Small intestine (tissue), 7 donors: ENCODE measurements at regions not wholly inside any gene's neighbourhood (a gene's known extent, or its start where the extent isn't known, plus 50 kb on each side); places are given as distances from the start of the nearest gene placed in this dataset.
"Not testable (repeated sequence)": the region's sequence is repeated elsewhere in the genome, so short reads cannot be mapped to it uniquely, and the experiment has no call there.

Source experiments
- DNase-seq, 2 donors: peaks; one replicate each; pipeline versions ENCODE4 v3.0.0 to v3.0.0-alpha.2; 2013
- FAIRE-seq: peaks from 2 replicates; lab custom pipeline; 2012; peaks lifted over from hg19 to GRCh38; lab: Jason Lieb, UNC
- H3K27ac ChIP-seq, 3 donors: one replicate each; pipeline ENCODE4 v1.5.1; 2013; ENCODE audit warnings: low read length in 2 of 3, mild to moderate bottlenecking in 2 of 3, control low read depth in 1 of 3, inconsistent platforms in 1 of 3, low read depth in 1 of 3, moderate library complexity in 1 of 3
- H3K27me3 ChIP-seq, 3 donors: one replicate each; pipeline ENCODE4 v1.6.1; 2013; ENCODE audit warnings: low read length in 3 of 3, inconsistent platforms in 1 of 3; ENCODE audit not compliant: control insufficient read depth in 3 of 3, insufficient read depth in 3 of 3
- H3K36me3 ChIP-seq, 3 donors: one replicate each; pipeline ENCODE4 v1.6.1; 2013; ENCODE audit warnings: low read length in 3 of 3, inconsistent platforms in 1 of 3, low read depth in 1 of 3, mild to moderate bottlenecking in 1 of 3, moderate library complexity in 1 of 3; ENCODE audit not compliant: control insufficient read depth in 3 of 3, insufficient read depth in 2 of 3
- H3K4me1 ChIP-seq, 3 donors: one replicate each; pipeline ENCODE4 v1.6.1; 2013; ENCODE audit warnings: low read length in 2 of 3, inconsistent platforms in 1 of 3, low read depth in 1 of 3, mild to moderate bottlenecking in 1 of 3, moderate library complexity in 1 of 3; ENCODE audit not compliant: control insufficient read depth in 3 of 3, insufficient read depth in 2 of 3
- H3K4me3 ChIP-seq, 3 donors: one replicate each; pipeline ENCODE4 v1.5.1; 2013; ENCODE audit warnings: low read length in 3 of 3, control low read depth in 1 of 3, inconsistent platforms in 1 of 3, low read depth in 1 of 3, mild to moderate bottlenecking in 1 of 3, moderate library complexity in 1 of 3
- H3K9me3 ChIP-seq, 2 donors: one replicate each; pipeline ENCODE4 v1.6.1; 2013; ENCODE audit warnings: low read depth in 1 of 2, low read length in 1 of 2; ENCODE audit not compliant: control insufficient read depth in 2 of 2, insufficient read depth in 1 of 2
- WGBS, 3 donors: extraction: QIAGEN DNeasy Blood & Tissue Kit; methylation state at CpG; one replicate each; pipeline ENCODE4 v1.1.7; 2013; 5-methylcytosine and 5-hydroxymethylcytosine counted together
- donor health status: healthy with polysubstance abuse.
- donor health status: control.
- donor health status: control.
- donor health status: Bipolar disorder and iron deficiency.
- donor health status: healthy.

DNA sequence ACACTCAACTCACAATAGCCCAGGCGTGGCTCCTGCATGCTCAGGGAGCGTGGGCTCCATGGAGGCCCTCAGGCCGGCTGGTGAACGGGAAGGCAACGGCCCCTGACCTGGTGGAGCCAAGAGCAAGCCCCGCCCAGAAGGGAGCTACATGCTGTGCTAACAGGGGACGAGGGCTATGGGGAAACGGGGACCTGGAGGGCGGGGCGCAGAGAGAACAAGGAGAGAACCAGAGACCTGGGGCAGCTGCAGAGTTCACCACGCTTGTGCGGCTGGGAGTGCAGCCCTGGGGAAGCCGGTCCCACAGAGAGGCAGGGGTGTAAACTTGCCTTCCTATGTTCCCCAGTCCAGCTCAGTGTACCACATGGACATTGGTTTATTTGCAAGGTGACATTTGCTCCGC, 69.2 kb upstream of the PPP2R2D start:
- H3K9me3 ChIP-seq, result peaks cover 0 to 4% of the 10 kb centered on the region in 2 donors
- H3K36me3 ChIP-seq, result no peaks in the 10 kb centered on the region
- DNase-seq (no peak), FAIRE-seq (no peak)
- 45 to 60% (median 48%) methylated on average over 14 of the region's 14 CpGs for WGBS, 3 donors
- no peaks in the 10 kb centered on the region for H3K4me1 ChIP-seq
- H3K27me3 ChIP-seq, result peaks cover 0 to 3% (median 0%) of the 10 kb centered on the region in 3 donors
- H3K27ac ChIP-seq, result no peak overlapping the region
- H3K4me3 ChIP-seq, result no peak overlapping the region

DNA sequence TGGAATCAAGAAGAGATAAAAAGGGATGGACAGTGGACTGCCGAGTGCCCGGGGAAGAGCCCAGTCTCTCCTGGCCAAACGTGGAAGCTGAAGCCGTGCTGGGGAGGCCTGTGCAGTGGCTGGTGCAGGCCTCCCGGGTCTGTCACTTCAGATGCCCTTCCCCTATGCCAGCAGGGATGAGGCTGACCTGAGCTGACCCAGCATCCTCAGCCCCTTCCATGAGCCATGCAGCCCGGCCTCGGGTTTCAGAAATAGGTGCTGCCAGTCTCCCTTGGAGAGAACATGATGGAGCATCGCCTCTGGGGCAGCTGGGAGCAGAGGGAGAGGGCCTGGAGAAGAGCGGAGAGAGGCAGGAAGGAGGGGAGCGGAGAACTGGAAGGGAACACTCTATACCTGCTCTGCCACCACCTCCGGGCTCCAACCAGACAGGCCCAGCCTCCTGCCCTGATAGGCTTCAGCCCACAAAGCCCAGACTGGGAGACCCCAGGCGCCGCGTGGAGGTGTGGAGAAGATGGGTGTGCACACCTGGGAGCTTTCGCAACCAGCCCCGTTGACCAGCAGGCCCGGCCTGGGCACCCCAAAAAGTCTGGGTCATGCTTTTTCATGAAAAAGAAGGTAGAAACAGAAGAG, 68.6 kb upstream of the PPP2R2D start:
- no peak overlapping the region for H3K4me3 ChIP-seq
- WGBS, 3 donors, result 78 to 84% (median 82%) methylated on average over 17 of the region's 17 CpGs

DNA sequence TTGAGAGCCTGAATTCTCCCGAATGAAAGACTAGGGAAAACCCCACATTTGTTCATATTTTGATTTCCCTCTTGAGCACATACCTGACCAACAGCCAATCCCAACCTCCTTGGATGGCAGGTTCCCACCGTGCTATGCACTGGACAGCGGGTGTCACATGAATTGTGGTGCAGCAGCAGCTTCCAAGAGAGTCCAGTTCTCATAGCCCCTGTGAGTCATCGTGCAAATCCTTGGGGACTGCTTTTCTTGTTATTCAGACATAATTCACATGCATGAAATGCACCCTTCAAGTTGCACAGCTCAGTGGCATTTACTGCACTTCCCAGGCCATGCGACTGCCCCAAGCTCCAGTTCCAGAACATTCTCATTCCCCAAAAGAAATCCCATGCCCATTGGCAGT, 67.8 kb upstream of the PPP2R2D start:
- H3K27ac ChIP-seq, result no peak overlapping the region
- WGBS, 3 donors, result 84 to 89% (median 88%) methylated on average over 5 of the region's 5 CpGs
- H3K4me1 ChIP-seq, result no peaks in the 10 kb centered on the region
- no peak overlapping the region for H3K4me3 ChIP-seq
- DNase-seq (no peak), FAIRE-seq (no peak)
- H3K9me3 ChIP-seq, result peaks cover 0 to 4% of the 10 kb centered on the region in 2 donors
- H3K27me3 ChIP-seq, result peaks cover 0 to 3% (median 0%) of the 10 kb centered on the region in 3 donors
- no peaks in the 10 kb centered on the region for H3K36me3 ChIP-seq

More for the DNA sequence above, 68.6 kb upstream of the PPP2R2D start:
- Histone ChIP-seq H3K9me3 (peaks cover 0 to 4% of the 10 kb centered on the region in 2 donors), H3K27me3 (peaks cover 0 to 3% (median 0%) of the 10 kb centered on the region in 3 donors), H3K36me3 (no peaks in the 10 kb centered on the region), H3K4me1 (no peaks in the 10 kb centered on the region), H3K27ac (no peak overlapping the region)
- DNase-seq, result no peak
- no peak for FAIRE-seq

DNA sequence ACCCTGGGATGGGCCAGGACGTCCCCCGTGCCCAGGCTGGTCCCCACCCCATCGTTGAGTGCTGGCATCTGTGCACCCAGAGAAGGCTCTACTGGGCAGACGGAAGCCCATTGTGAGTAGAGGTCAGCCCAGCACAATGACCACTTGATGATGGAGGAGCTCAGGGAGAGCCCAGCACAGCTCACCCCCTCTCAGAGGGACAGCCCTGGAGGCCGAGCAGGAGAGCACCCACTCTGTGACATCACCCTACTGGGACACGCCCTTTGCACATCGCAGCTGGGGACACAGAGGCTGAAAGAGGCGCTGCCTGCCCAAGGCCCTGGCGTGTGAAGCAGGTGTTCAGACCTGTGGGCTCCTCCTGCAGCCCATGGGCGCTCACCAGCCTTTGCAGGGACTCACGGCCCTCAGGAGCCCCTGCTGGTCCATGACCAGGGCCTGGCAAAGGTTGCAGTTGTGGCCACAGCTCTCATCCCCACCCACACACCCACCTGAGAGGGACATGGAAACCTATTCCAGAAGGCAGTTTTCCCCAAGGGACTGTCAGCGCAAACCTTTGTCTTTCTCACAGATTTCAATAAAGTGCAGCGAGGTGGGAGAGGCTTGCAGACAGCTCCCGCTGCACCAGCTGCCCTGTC, 67.2 kb upstream of the PPP2R2D start:
- 72 to 87% (median 78%) methylated on average over 14 of the region's 14 CpGs for WGBS, 3 donors
- Histone ChIP-seq H3K36me3 (no peaks in the 10 kb centered on the region), H3K27me3 (peaks cover 0 to 3% (median 0%) of the 10 kb centered on the region in 3 donors), H3K9me3 (peaks cover 0 to 4% of the 10 kb centered on the region in 2 donors), H3K27ac (no peak overlapping the region), H3K4me1 (no peaks in the 10 kb centered on the region), H3K4me3 (no peak overlapping the region)
- DNase-seq (no peak), FAIRE-seq (no peak)

DNA sequence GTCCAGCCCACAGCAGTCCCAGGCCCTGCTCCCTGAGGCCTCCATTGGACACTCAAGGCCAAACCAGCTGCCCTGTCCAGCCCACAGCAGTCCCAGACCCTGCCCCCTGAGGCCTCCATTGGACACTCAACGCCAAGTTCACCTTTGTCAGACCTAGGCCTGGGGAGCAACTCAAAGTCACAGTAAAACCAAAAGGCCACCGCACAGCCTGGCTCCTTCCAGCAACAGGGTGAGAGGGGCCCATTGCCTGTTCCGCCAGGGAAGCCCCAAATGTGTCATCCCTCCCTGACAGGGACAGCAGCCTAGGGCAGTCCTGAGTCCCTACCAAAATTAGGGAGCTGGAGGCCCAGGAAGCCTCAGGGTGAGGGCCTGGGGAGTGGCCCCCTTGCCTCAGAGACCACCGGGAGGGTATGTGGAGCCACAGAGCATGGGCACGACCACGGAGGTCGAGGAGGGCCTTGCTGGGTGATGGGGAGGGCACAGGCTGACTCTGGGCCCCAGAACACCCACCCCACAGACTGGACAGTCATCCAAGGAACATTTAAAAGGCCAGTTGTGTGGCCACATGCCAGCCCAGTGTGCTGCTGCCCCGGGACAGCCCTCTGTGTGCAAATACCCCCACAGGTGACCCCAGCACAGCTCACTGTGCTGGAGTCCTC, 66.5 kb upstream of the PPP2R2D start:
- peaks cover 0 to 3% (median 0%) of the 10 kb centered on the region in 3 donors for H3K27me3 ChIP-seq
- H3K9me3 ChIP-seq, result peaks cover 0 to 4% of the 10 kb centered on the region in 2 donors
- FAIRE-seq (no peak), DNase-seq (no peak)
- no peak overlapping the region for H3K4me3 ChIP-seq
- H3K4me1 ChIP-seq, result no peaks in the 10 kb centered on the region
- WGBS, 3 donors, result 82 to 91% (median 86%) methylated on average over 8 of the region's 8 CpGs
- no peaks in the 10 kb centered on the region for H3K36me3 ChIP-seq
- H3K27ac ChIP-seq, result no peak overlapping the region

DNA sequence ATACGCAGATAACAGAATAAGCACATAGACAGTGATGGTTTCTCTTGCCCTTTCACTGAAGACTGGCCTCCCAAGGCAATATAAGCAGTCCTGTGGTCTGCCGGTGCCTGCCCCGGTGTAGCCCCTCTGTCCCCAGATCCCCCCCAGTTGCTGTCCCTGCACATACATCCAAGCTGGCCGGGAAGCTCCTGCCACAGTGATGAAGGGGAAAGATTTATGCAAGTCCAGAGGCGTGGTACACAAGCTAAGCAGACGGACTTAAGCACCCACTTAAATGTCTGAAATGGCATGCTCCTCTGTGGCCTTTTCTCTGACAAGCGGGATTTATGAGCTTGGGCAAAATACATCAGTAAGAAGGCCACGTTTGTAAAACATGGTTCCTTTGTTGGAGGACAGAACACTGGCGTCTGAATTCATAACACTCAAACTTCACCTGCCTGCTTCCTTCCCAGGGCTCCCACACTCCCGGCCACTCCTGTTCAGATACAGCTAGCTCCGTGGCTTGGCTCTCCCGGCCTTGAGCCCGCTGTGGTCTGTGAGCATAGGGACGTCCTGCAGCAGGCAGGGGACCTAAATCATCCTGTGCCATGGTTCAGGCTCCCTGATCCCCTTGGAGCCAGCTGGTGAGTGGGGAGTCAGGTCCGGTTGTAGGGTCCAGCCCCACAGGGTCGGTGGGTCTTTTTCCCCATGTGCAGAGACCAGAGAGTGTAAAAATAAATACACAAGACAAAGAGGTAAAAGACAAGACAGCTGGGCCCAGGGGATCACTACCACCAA, 61.7 kb upstream of the PPP2R2D start:
- H3K4me3 ChIP-seq, result no peak overlapping the region
- FAIRE-seq (no peak), DNase-seq (no peak)
- no peaks in the 10 kb centered on the region for H3K36me3 ChIP-seq
- whole genome bisulfite sequencing, 3 donors, result 61 to 78% (median 69%) methylated on average over 16 of the region's 16 CpGs
- H3K27ac ChIP-seq, result no peak overlapping the region
- no peaks in the 10 kb centered on the region for H3K27me3 ChIP-seq
- no peaks in the 10 kb centered on the region for H3K4me1 ChIP-seq
- peaks cover 0 to 4% of the 10 kb centered on the region in 2 donors for H3K9me3 ChIP-seq

DNA sequence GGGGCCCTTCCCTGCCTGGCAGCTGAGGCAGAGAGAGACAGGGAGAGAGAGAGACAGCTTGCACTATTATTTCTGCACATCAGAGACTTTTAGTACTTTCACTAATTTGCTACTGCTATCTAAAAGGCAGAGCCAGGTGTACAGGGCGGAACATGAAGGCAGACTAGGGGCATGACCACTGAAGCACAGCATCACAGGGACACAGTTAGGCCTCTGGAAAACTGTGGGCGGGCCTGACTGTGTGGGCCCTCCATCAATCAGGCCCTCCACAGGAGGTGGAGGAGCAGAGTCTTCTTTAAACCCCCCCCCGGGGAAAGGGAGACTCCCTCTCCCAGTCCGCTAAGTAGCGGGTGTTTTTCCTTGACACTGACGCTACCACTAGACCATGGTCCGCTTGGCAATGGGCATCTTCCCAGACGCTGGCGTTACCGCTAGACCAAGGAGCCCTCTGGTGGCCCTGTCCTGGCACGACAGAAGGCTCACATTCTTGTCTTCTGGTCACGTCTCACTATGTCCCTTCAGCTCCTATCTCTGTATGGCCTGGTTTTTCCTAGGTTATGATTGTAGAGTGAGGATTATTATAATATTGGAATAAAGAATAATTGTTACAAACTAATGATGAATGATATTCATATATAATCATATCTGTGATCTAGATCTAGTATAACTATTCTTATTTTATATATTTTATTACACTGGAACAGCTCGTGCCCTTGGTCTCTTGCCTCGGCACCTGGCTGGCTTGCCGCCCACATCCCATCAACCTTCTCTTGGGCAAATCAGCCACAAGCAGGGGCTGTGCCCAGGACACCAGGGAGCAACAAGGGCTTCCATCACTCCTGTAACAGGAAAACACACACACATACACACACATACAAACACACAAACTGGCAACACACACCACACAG, 60.7 kb upstream of the PPP2R2D start:
- H3K4me1 ChIP-seq, DNase-seq: not testable (repeated sequence)

More for the DNA sequence above, 60.7 kb upstream of the PPP2R2D start:
- not testable (repeated sequence) for FAIRE-seq, H3K27ac ChIP-seq, H3K9me3 ChIP-seq, H3K36me3 ChIP-seq, H3K27me3 ChIP-seq, H3K4me3 ChIP-seq
- 64 to 88% (median 75%) methylated on average over 15 of the region's 15 CpGs for WGBS, 3 donors
